Stimulated activated CD4-positive, alpha-beta T cell treated with anti-CD3 and anti-CD28 coated beads, Interleukin-2, amount 100 ng/mL, for 4 hours (primary cell): ENCODE measurements at regions not wholly inside any gene's neighbourhood (a gene's known extent, or its start where the extent isn't known, plus 50 kb on each side); places are given as distances from the start of the nearest gene placed in this dataset.

Experiments
- DNase-seq: peaks from one replicate; pipeline ENCODE4 v3.0.0-alpha.2; 2020; ENCODE audit warnings: low read depth

DNA sequence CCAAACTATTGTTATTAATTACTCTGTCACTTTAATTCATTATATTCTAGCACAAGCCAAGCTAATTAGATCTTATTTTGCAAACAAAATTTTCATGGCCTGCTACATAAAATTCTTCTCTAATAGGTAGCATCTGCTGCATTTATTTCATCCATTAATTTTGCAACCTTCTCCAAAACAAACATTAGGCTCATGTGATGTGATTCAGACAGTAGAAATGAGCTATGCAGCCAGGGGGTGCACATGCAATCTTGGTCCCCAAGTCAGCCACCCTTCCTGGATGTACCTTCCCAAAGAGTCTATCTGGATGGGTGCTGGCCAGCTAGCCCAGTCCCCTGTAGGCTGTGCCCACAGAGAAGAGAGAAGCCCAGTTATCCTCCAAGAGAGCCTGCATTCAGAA, 242.1 kb upstream of the OSR1 start:
- DNase-seq = no peak

DNA sequence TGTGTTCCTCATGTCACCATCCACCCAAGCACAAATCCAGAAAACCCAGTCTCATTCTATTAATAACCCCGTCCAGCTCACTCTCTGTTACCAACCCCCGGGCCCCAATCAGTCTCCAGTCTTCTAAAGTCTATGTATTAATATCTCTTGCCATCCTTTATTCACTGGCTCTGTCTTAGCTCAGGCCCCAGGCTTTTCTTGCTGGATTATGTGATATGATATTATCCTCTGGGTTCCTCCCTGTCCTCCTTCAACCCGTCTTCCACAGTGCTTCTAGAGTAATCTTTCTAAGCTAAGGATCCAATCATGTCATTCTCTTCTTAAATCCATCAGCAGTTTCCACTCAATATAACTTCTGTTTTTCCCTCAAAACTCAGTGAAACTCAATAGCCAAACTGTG, 240.5 kb upstream of the OSR1 start:
- DNase-seq = no peak

DNA sequence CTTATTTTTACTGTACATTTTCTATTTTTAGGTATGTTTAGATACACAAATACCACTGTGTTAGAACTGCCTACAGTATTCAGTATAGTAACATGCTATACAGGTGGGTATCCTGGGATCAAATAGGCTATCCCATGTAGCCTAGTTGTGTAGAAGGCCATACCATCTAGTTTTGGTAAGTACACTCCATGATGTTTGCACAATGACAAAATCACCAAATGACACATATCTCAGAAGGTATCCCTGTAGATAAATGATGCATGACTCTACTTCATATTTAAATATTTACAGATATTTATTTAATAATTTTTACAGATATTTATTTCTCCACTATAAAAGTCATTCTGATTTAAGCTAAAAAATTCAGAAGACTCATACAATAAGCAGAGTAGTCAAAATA, 233.8 kb upstream of the OSR1 start:
- no peak for DNase-seq

DNA sequence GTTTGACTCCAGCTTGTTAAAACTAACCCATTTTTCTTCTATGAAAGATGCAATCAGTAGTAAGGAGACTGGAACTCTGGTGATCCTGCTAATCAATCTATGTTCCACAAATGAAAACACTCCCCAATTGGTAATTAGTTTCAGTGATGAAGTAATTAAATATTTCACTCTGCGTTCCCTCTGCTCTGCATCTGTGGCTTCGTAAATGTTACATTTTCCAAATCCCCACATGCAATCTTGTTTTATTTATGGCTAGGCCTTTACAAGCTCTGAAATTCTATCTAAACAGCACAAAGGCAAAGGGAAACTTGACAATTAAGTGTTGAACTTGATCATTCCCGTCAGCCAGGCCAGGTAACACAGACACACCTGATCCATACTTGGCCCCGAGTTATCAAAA, 231.4 kb upstream of the OSR1 start:
- DNase-seq = no peak

DNA sequence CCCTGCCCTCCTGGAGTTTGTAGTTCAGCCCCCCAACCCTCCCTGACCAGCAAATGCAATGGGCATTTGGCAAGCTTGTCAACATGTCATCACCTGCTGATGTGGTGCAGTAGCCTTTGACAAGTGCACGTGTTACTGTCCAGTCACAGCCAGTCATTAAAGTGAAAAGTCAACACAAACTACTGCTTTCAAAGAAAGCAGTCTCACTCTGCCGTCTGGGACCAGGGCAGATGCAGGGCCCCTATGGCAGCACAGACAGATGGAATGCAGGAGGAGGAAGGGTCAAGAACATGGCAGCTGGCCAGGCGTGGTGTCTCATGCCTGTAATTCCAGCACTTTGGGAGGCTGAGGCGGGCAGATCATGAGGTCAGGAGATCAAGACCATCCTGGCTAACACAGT, 222.4 kb upstream of the OSR1 start:
- no peak for DNase-seq

DNA sequence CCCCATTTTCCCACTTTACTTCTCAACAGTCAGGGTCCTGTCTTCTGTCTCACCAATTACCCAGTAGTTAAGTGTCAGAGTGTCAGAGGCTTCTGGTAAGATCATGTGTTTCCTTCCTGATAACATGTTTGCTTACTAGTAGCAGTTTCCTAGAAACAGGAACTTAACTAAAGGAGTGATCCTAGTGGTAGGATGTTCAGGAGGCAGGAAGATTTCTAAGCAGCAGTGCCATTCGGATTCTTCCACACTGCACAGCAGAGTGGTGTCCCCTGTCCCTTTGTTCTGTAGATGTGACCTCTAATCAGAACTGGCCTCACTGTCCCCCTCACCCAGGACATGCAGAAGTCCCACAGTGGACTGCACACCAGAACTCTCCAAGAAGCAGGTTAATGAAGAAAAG, 221.8 kb upstream of the OSR1 start:
- DNase-seq = no peak

DNA sequence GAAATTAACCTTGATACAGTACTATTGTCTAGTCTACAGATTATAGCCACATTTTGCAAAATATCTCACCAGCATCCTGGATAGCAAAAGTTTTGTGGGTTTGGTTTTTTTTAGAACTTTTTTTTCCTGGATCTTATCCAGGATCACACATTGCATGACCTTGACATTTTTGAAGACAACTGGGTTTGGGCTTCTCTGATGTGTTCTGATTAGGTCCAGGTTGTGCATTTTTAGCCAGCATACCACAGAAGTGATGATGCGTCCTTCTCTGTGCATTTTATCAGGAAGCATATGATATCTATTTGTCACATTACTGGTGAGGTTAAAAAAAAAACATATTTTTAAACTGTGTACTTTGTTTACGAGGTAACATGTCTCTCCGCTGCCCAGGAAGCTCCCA, 221.0 kb upstream of the OSR1 start:
- DNase-seq = no peak

DNA sequence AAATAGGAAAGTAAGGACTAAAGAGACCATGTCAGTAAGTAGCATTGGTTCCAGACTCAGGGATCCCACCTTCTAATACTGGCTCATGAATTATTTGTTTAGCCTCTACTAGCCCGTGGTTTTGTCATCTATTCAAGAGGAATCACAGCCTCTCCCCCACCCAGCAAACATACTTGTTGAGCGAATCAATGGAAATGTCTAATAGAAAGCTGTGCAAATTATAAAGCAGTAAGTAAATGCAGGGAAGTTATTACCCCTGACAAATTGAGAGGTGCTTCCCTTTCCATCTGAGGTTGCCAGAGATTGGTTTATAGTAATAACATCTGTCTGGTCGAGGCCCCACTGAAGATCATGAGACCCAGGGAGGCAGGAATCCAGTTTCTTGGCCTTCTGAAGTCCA, 219.3 kb upstream of the OSR1 start:
- DNase-seq = no peak

DNA sequence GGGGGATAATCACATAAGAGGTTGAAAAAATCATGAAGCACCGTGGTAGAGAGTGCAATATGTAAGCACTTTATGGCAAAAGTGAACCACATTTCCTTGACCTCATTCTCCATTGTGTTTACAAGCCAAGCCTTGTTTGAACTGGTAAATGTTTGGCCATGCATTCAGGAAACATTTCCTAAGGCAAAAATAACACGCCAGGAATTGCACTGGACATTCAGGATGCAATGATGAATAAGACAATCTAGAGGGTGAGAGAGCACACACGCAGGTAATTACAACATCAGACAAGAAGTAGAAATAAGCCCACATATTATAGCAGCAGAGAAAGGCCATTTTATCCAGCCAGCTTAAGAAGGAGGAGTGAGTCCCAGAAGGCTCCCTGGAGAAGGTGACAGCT, 218.0 kb upstream of the OSR1 start:
- DNase-seq = no peak

DNA sequence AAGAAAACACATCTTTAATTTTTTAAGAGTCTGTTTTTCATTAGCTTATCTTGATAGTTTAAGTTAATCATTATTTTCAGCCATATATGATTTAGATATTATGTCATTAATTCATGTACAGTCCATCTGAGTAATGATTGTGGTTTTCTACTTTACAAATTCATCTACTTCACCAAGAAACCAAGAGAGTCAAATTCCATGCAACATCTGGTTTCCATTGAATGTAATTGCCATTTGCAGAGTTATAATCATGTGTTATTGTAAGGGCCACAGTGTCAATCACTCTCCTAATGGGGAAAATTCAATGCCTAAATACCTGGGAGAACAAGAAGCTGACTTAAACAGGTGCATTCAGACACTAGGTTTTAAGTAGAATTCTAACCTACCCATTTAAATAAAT, 217.2 kb upstream of the OSR1 start:
- no peak for DNase-seq

DNA sequence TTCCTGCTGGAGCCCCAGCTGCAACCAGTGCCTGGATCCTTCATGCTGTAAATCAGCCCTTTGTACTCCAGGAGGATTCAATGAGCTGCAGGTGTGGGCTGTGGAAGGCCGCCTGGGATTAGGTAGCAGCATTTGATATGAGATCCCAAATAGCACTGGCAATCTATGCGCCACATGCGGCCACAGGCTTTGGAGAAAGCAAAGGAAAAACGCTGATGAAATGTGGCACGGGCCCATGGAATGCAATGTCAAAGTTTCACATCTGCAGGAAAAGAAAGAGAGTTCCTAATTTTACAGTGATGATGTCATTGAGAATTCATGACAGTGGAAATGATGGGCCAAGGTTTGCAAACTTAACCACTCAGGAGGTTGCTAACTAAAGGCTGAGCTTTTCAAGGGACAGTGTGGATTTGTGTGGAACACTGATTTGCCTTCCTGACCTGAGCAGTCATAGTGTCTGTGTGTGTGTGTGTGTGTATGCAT, 216.4 kb upstream of the OSR1 start:
- DNase-seq = no peak

DNA sequence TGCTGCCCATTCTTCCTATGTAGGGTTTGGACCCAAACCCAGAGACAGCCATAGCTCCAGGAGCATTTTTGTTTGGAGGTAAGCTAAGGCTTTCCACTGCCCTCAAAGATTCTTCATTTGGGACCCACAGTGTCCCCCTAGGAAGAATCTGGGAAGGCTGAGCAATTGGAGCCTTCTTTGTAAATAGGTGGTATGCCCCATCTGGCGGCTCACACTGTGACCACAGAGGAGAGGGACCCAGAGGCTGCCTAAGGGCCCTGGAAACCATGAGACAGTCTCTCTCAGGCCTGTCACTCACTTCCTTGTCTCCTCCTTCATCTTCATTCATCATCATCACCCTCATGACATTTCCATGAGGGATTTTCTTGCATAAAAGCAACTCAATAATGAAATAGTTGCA, 215.4 kb upstream of the OSR1 start:
- no peak for DNase-seq

DNA sequence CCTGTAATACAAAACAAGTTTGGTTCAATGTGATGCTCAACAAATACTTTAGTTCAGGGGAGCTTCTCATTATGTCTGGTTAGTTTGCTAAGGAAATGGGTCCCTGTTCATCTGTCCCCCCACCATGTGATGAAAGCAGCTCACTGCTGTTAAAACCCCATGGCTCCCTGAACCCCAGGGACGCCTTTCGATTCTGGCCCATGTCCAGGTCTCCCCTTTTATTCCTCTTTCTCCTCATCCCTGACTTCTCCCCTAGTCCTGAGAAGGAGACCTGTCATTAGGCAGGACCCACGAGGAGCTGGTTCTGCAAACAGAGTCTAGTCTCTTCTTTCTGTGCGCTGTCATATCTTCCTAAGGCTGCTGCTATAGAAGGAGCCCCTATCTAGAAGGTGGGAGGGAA, 213.3 kb upstream of the OSR1 start:
- no peak for DNase-seq

DNA sequence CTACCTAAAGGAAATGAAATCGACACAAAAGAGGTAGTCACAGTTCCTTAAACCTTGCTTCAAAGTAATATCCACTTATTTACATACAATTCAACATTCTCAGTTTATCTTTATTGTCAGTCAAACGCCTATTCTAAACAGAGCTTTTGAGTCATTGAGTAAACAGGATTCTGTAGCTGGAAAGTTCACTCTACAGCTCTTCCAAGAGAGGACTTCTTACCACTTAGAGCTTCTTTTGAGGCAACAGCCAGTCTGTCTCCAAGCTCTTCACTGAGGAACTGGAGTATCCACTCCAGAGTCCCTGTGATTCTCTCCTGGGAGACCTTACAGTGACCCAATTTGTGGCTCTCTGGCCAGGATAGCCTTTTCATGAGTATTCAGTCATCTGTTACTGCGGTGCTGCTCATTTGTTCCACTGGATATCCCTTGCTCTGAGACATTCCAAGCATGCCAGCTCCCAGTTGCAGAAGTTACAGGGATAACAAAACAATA, 210.9 kb upstream of the OSR1 start:
- no peak for DNase-seq

DNA sequence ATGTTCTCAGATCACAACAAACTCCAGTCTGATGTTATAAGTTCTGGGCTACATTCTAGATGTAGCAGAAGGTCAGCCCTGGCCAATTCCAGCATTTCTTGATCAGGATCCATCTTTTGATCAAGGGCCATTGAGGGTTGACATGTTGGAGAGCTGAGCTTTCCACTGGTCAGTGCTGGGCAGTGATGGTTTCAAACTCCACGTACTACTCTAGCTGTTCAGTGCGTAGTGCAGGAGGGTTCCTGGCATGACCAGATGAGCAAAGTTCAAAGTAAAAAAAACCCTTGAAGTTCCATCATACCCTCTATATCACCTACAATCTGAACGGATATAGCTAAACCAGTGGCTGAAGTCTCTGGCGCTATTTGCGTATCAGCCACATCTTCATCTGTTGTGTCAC, 210.4 kb upstream of the OSR1 start:
- DNase-seq = no peak

DNA sequence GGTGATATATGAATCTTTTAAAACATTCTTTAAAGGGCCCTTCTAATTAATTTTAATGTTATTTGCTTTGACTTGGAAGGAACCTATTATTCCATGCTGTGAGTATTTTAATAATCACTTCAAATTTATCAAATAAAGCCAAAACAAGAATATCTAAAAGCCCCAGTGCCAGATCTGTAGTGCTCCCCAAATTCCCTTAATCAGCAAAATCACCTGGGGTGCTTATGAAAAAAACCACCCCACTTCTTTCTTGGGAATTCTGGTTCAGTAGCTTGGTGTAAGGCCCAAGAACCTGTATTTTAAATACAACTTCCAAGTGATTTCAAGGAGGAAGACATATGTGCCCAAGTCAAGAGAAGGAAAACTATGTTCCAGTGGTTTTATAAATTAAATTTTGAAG, 202.4 kb upstream of the OSR1 start:
- DNase-seq = no peak

DNA sequence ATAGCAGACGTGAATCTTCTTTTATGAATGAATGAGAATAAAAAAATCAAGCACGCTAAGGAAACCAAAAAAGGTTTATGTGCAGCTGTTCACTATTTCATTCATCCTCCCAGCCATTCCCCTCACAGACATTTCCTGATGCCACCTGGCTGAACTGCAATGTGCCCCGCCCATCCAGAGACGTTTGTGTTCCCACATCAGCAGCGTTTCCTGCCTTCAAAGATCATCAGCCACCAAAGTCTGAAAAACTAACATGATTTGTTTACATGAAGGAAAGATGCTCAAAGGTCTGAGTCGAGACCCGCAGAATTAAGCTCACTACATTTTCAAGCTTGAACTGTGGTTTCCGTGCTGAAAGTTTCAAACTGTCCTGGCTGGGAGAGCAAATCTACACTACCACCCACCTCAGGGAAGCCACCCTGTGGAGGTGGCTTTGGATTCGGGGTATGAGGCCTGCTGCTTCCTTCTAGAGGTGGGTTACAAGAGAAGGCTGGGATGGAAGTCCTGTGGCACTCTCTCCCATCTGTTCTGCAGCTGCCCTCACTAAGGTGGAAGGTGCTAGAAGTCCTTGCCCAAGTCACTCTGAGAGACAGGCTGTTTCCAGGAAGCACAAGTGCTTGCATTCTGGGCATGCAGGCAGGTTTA, 201.3 kb upstream of the OSR1 start:
- DNase-seq = no peak

DNA sequence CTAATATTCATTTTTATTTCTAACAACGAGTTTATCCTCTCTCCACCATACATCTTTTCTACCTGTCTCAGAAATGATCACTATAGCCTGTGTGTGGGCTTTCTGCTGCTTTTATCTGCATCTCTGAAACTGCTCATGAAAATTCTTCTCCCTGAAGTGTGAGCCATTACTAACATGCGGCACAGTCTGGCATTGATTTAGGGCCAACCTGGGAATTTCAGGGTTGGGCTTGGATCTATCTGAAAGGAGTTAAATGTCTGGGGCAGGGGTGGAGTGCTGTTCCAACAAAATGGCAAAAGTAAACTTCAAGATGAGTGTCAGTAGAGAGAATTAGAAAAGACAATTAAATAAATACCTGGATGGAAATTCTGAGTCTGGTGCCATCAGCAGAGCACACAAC, 198.2 kb upstream of the OSR1 start:
- DNase-seq = no peak

DNA sequence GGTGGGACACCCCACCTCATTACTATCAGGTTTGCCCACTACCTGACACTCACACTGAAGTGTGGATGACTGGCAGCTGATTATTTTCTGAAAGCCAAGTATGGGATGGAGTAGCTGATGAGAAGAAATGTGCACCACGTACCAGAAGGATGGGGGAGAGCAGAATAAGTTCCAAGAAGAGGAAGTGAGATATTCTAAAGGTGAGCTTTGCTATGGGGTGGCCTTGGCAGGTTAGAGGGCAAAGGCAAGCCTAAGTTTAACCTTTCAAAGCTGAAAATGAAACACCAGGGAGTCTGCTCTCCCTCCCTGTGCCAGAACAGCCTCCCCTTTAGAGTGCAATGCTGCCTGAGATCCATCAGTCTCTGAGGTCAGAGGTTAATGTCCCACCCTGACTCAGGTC, 196.1 kb upstream of the OSR1 start:
- DNase-seq = no peak

DNA sequence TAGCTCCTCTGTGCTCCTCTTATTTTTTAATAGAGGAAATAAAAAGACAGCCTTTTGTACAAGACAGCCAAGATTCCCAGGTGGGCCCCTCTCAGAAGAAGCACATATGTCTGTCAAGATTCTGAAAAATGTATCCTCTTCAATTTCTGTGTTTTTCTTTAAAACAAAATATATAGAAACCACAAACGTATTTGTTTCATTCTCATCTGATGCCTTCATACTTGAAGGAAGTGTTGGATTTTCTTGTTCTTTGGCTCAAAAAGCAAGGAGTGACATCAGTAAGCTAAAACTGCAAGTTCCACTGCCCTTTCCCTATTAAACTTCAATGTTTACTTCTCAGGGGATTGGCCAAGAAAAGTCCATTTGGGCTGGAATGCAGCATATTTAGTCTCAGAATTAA, 193.8 kb upstream of the OSR1 start:
- DNase-seq = no peak

DNA sequence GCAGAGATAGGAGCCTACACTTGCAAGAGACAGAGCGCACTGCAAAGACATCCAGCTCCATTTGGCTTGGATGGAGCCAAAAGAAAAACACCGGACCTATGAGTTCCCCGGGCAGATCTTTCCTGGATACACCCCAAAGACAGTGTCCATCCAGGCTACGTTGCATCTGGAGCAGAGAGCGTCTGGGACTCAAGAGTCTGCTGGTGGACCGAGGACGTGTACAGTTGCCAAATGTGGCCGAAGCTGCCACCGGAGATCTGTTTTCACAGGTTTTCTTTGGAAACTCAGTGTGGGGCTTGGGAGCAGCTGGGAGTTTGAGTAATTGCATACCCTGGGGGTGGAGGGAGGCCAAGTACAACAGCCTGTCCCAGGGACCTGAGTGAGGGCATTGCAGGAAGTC, 192.3 kb upstream of the OSR1 start:
- no peak for DNase-seq

DNA sequence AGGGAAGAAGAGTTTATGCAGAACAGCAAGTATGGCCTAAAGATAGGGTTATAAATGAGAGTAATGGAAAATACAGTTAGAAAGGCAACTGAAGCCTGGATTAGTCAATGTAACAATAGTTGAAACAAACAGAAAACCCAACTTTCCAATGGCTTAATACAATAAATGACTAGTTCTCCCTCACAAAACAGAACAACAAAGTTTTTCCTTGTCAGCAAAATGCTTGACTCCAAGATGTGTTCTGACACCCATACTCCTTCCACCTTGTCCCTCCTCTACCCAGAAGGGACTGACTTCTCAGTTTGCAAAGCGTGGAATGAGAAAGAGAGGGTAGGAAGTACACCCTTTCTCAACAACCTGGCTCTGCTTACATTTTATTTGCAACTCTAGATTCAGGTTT, 191.4 kb upstream of the OSR1 start:
- DNase-seq = no peak

DNA sequence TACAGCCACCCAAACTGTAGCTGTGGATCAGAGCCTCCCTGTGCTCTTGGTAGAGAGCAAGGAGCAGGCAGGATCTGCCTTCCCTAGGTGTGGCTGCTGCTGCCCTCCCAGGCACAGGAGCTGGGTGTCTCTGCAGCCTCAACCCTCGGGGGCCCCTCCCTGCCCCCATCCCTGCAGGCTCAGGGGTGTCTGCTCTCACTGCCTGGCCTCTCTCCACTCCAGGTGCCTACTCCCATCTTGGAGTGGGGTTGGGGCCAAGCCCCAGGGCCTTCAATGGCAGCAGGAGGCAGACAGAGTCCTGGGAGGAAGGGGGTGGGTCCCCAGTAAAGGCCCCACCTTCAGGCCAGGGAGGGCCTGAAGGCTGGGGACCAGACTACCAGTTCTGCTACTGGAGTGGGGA, 189.7 kb upstream of the OSR1 start:
- DNase-seq = no peak

DNA sequence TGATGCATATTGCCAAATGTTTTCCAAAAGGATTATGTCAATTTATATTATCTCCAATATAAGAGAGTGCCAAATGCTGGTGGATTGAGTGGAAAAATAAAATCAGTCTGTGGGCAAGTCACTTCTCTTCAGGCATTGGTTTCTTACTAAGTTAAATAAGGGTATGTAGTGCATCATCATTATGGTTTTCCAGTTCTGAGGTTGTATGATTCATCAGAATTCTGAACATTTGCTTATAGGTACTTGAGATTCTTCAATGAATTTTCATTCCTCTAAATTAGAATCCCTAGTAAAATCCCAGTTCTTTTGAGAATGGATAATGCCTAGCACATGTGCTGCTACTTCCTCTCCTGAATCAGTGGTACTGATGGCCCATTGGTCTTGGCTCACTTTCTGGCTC, 188.9 kb upstream of the OSR1 start:
- no peak for DNase-seq

DNA sequence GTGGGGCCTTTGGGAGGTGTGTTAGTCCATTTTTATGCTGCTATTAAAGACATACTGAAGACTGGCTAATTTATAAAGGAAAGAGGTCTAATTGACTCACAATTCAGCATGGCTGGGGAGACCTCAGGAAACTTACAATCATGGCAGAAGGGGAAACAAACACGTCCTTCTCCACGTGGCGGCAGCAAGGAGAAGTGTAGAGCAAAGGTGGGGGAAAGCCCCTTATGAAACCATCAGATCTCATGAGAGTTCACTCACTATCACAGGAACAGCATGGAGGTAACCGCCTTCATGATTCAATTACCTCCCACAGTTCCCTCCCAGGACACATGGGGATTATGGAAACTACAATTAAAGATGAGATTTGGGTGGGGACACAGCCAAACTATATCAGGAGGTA, 187.1 kb upstream of the OSR1 start:
- DNase-seq = no peak
